GM23338 (cell line): ENCODE measurements at regions not wholly inside any gene's neighbourhood (a gene's known extent, or its start where the extent isn't known, plus 50 kb on each side); places are given as distances from the start of the nearest gene placed in this dataset.

Experiments
- ATAC-seq: fragments of 200-7000 bp; cut with Tn5 transposase; 3 replicates; pipeline ENCODE4 v1.9.1; 2020
- DNase-seq: peaks from one replicate; pipeline ENCODE4 v3.0.0-alpha.2; 2015; ENCODE audit warnings: low spot score
- H2AFZ ChIP-seq: fragments of 200-600 bp; sonication (generic); 2 replicates; pipeline ENCODE4 v1.8.0; 2016; ENCODE audit warnings: antibody characterized with exemption, mild to moderate bottlenecking, moderate library complexity
- H3F3A ChIP-seq: fragments of 200-600 bp; sonication (generic); replicated peaks from 2 replicates; pipeline ENCODE4 v1.8.0; 2017; ENCODE audit warnings: antibody characterized with exemption, mixed run types, low read depth
- H3K27ac ChIP-seq: fragments of 200-600 bp; sonication (generic); 2 replicates; pipeline ENCODE4 v1.6.1; 2016; ENCODE audit warnings: low read depth
- H3K27me3 ChIP-seq: fragments of 200-600 bp; sonication (generic); 2 replicates; pipeline ENCODE4 v1.8.0; 2016; ENCODE audit warnings: mild to moderate bottlenecking, mixed run types, moderate library complexity; ENCODE audit not compliant: insufficient read depth
- H3K36me3 ChIP-seq: fragments of 200-600 bp; sonication (generic); 2 replicates; pipeline ENCODE4 v1.8.0; 2016; ENCODE audit warnings: mild to moderate bottlenecking; ENCODE audit not compliant: insufficient read depth
- H3K4me1 ChIP-seq: fragments of 200-600 bp; sonication (generic); 2 replicates; pipeline ENCODE4 v1.8.0; 2016; ENCODE audit warnings: mild to moderate bottlenecking, moderate library complexity; ENCODE audit not compliant: insufficient read depth
- H3K4me2 ChIP-seq: fragments of 200-600 bp; sonication (generic); 2 replicates; pipeline ENCODE4 v1.7.1; 2017; ENCODE audit warnings: mixed run types
- H3K4me3 ChIP-seq: fragments of 200-600 bp; sonication (generic); 2 replicates; pipeline ENCODE4 v1.6.1; 2016; ENCODE audit warnings: mixed run types
- H3K79me2 ChIP-seq: fragments of 200-600 bp; sonication (generic); replicated peaks from 2 replicates; pipeline ENCODE4 v1.8.0; 2017; ENCODE audit warnings: mild to moderate bottlenecking; ENCODE audit not compliant: insufficient read depth
- H3K9me2 ChIP-seq: fragments of 200-600 bp; sonication (generic); 2 replicates; pipeline ENCODE4 v1.8.0; 2017; ENCODE audit not compliant: insufficient read depth
- H4K20me1 ChIP-seq: fragments of 200-600 bp; sonication (generic); replicated peaks from 2 replicates; pipeline ENCODE4 v1.8.0; 2017; ENCODE audit warnings: mild to moderate bottlenecking; ENCODE audit not compliant: insufficient read depth
- H3K27ac Mint-ChIP-seq: 2 replicates; pipeline ENCODE4 v1.8.0; 2020; ENCODE audit warnings: inconsistent platforms, mild to moderate bottlenecking, moderate library complexity, mixed read lengths
- H3K27me3 Mint-ChIP-seq: 3 replicates; pipeline ENCODE4 v1.8.0; 2022; ENCODE audit warnings: low read depth, mild to moderate bottlenecking, moderate library complexity, mixed read lengths, inconsistent platforms; ENCODE audit not compliant: insufficient read depth, poor library complexity
- H3K36me3 Mint-ChIP-seq: 3 replicates; pipeline ENCODE4 v1.8.0; 2021; ENCODE audit warnings: low read depth, mild to moderate bottlenecking, inconsistent platforms, moderate library complexity, mixed read lengths
- H3K4me1 Mint-ChIP-seq: 3 replicates; pipeline ENCODE4 v1.8.0; 2020; ENCODE audit warnings: mild to moderate bottlenecking, inconsistent platforms, mixed read lengths
- H3K4me3 Mint-ChIP-seq: 3 replicates; pipeline ENCODE4 v1.8.0; 2021; ENCODE audit warnings: moderate library complexity, mild to moderate bottlenecking, inconsistent platforms, mixed read lengths
- H3K9me3 Mint-ChIP-seq: 3 replicates; pipeline ENCODE4 v1.8.0; 2020; ENCODE audit warnings: moderate library complexity, mild to moderate bottlenecking, inconsistent platforms, mixed read lengths
- CREB1 ChIP-seq: fragments of 250-450 bp; sonication (Bioruptor Pico); IDR thresholded peaks from 2 replicates; pipeline ENCODE4 v1.5.0; 2020; ENCODE audit warnings: low read depth, mild to moderate bottlenecking, moderate library complexity
- CTCF ChIP-seq, 2 experiments: fragments of 200-600 bp in 1 of 2; sonication (generic) in 1 of 2; conservative IDR thresholded peaks; 2 replicates each; pipeline versions ENCODE4 v1.5.1 to v1.6.1; 2016 to 2017; ENCODE audit warnings: antibody characterized with exemption in 2 of 2, low read depth in 2 of 2, mild to moderate bottlenecking in 2 of 2, moderate library complexity in 1 of 2
- ETS1 ChIP-seq: IDR thresholded peaks from 2 replicates; pipeline ENCODE4 v1.6.1; 2016; ENCODE audit warnings: antibody characterized with exemption
- EZH2 ChIP-seq: fragments of 200-600 bp; sonication (generic); IDR thresholded peaks from one replicate; pipeline ENCODE4 v1.8.0; 2017; ENCODE audit warnings: antibody characterized with exemption, mild to moderate bottlenecking, low read depth; ENCODE audit not compliant: unreplicated experiment
- EZH2phosphoT487 ChIP-seq: fragments of 200-600 bp; sonication (generic); IDR thresholded peaks from one replicate; pipeline ENCODE4 v1.8.1; 2018; ENCODE audit warnings: antibody characterized with exemption; ENCODE audit not compliant: unreplicated experiment
- JUNB ChIP-seq: IDR thresholded peaks from one replicate; pipeline ENCODE4 v1.6.1; 2016; ENCODE audit warnings: antibody characterized with exemption; ENCODE audit not compliant: unreplicated experiment
- NANOG ChIP-seq: IDR thresholded peaks from 2 replicates; pipeline ENCODE4 v1.6.1; 2016; ENCODE audit warnings: antibody characterized with exemption, borderline replicate concordance
- POLR2AphosphoS5 ChIP-seq: IDR thresholded peaks from 2 replicates; pipeline ENCODE4 v1.6.1; 2016; ENCODE audit warnings: antibody characterized with exemption, low read depth
- REST ChIP-seq: IDR thresholded peaks from one replicate; pipeline ENCODE4 v1.6.1; 2018; ENCODE audit warnings: antibody characterized with exemption; ENCODE audit not compliant: unreplicated experiment
- STAT1 ChIP-seq: IDR thresholded peaks from one replicate; pipeline ENCODE4 v1.6.1; 2016; ENCODE audit warnings: antibody characterized with exemption; ENCODE audit not compliant: unreplicated experiment
- ZNF114 ChIP-seq: fragments of 250-450 bp; sonication (Bioruptor Pico); IDR thresholded peaks from 2 replicates; pipeline ENCODE4 v1.5.0; 2020; ENCODE audit warnings: mild to moderate bottlenecking, moderate library complexity
- ZNF331 ChIP-seq: fragments of 250-450 bp; sonication (Bioruptor Pico); IDR thresholded peaks from 2 replicates; pipeline ENCODE4 v1.5.0; 2020; ENCODE audit warnings: low read depth, mild to moderate bottlenecking, moderate library complexity
- ZNF462 ChIP-seq: fragments of 250-450 bp; sonication (Bioruptor Pico); IDR thresholded peaks from 2 replicates; pipeline ENCODE4 v1.5.0; 2020; ENCODE audit warnings: mild to moderate bottlenecking, moderate library complexity

GRCh38 chr5:167936022-167936421, 355.4 kb upstream of the WWC1 start:
- Mint-ChIP-seq H3K27me3 (peaks cover 2% of the 10 kb centered on the region), H3K4me3 (no peak overlapping the region), H3K4me1 (no peaks in the 10 kb centered on the region), H3K36me3 (no peaks in the 10 kb centered on the region), H3K9me3 (no peaks in the 10 kb centered on the region), H3K27ac (no peak overlapping the region)
- DNase-seq = no peak
- Histone ChIP-seq H3K79me2 (no peaks in the 10 kb centered on the region), H3K27me3 (no peaks in the 10 kb centered on the region), H4K20me1 (no peaks in the 10 kb centered on the region), H3K4me2 (no peak overlapping the region), H3K4me1 (no peaks in the 10 kb centered on the region), H3K27ac (no peak overlapping the region), H3F3A (no peaks in the 10 kb centered on the region), H3K36me3 (no peaks in the 10 kb centered on the region), H3K4me3 (no peak overlapping the region), H2AFZ (no peak overlapping the region), H3K9me2 (no peaks in the 10 kb centered on the region)
- ATAC-seq = no peak
- no peak for TF ChIP-seq REST
- TF ChIP-seq ZNF462 (CRISPR knock-in tag) = no peak
- no peak for TF ChIP-seq POLR2AphosphoS5
- no peak for TF ChIP-seq STAT1
- TF ChIP-seq JUNB = no peak
- TF ChIP-seq CREB1 = no peak
- TF ChIP-seq EZH2 = no peak
- no peak for TF ChIP-seq ZNF331 (CRISPR knock-in tag)
- no peak for TF ChIP-seq NANOG
- no peak for TF ChIP-seq ZNF114 (CRISPR knock-in tag)
- TF ChIP-seq ETS1 = no peak
- TF ChIP-seq EZH2phosphoT487 = no peak
- TF ChIP-seq CTCF (conservative IDR thresholded peaks at IDR 0.05; ENCODE audit: low read depth in 2 of 2) = no peak
